SK-N-SH treated with all-trans-retinoic acid at 6 μM for 48 hours (cell line): ENCODE measurements at regions not wholly inside any gene's neighbourhood (a gene's known extent, or its start where the extent isn't known, plus 50 kb on each side); places are given as distances from the start of the nearest gene placed in this dataset.

ENCODE experiments used
- ATAC-seq: fragments of 200-7000 bp; cut with Tn5 transposase; 3 replicates; pipeline ENCODE4 v1.9.1; 2020; ENCODE audit warnings: mild to moderate bottlenecking, moderate library complexity
- ARNTL ChIP-seq: fragments of 450-650 bp; formaldehyde crosslinking; IDR thresholded peaks from 2 replicates; pipeline ENCODE4 v1.5.0; 2020; ENCODE audit warnings: low read depth, mild to moderate bottlenecking, moderate library complexity, borderline replicate concordance
- BACH2 ChIP-seq: fragments of 250-450 bp; sonication (Bioruptor Pico); IDR thresholded peaks from 2 replicates; pipeline ENCODE4 v1.9.0; 2021; ENCODE audit warnings: mild to moderate bottlenecking, borderline replicate concordance
- CSDC2 ChIP-seq: fragments of 250-450 bp; sonication (Bioruptor Pico); IDR thresholded peaks from 2 replicates; pipeline ENCODE4 v1.5.0; 2020; ENCODE audit warnings: mild to moderate bottlenecking, moderate library complexity
- ESRRG ChIP-seq: fragments of 250-450 bp; sonication (Bioruptor Pico); IDR thresholded peaks from 2 replicates; pipeline ENCODE4 v1.6.1; 2021; ENCODE audit warnings: mild to moderate bottlenecking
- GLIS3 ChIP-seq: fragments of 250-450 bp; sonication (Bioruptor Pico); IDR thresholded peaks from 2 replicates; pipeline ENCODE4 v1.5.0; 2020; ENCODE audit warnings: mild to moderate bottlenecking, moderate library complexity
- ISL1 ChIP-seq: fragments of 250-450 bp; sonication (Bioruptor Pico); IDR thresholded peaks from 2 replicates; pipeline ENCODE4 v2.1.2; 2022; ENCODE audit warnings: mild to moderate bottlenecking, moderate library complexity
- OSR1 ChIP-seq: fragments of 250-450 bp; sonication (Bioruptor Pico); IDR thresholded peaks from 2 replicates; pipeline ENCODE4 v1.8.0; 2022; ENCODE audit warnings: moderate library complexity, mild to moderate bottlenecking, inconsistent platforms
- PPARA ChIP-seq: fragments of 250-450 bp; sonication (Bioruptor Pico); IDR thresholded peaks from 2 replicates; pipeline ENCODE4 v1.5.0; 2020; ENCODE audit warnings: mild to moderate bottlenecking, borderline replicate concordance
- RARB ChIP-seq: fragments of 250-450 bp; sonication (Bioruptor Pico); IDR thresholded peaks from 2 replicates; pipeline ENCODE4 v1.8.0; 2021; ENCODE audit warnings: mild to moderate bottlenecking, moderate library complexity
- SNAI2 ChIP-seq: fragments of 250-450 bp; sonication (Bioruptor Pico); IDR thresholded peaks from 2 replicates; pipeline ENCODE4 v1.5.0; 2020; ENCODE audit warnings: mild to moderate bottlenecking, moderate library complexity
- TCF4 ChIP-seq: fragments of 250-450 bp; sonication (Bioruptor Pico); IDR thresholded peaks from 2 replicates; pipeline ENCODE4 v1.8.0; 2021; ENCODE audit warnings: mild to moderate bottlenecking, moderate library complexity, borderline replicate concordance
- TOX ChIP-seq: fragments of 250-450 bp; sonication (Bioruptor Pico); IDR thresholded peaks from 2 replicates; pipeline ENCODE4 v1.8.0; 2021; ENCODE audit warnings: mild to moderate bottlenecking, moderate library complexity, borderline replicate concordance
- ZC3H10 ChIP-seq: fragments of 250-450 bp; sonication (Bioruptor Pico); IDR thresholded peaks from 2 replicates; pipeline ENCODE4 v1.5.1; 2021; ENCODE audit warnings: mild to moderate bottlenecking, moderate library complexity
- ZFP3 ChIP-seq: fragments of 250-450 bp; sonication (Bioruptor Pico); IDR thresholded peaks from 2 replicates; pipeline ENCODE4 v1.5.0; 2020; ENCODE audit warnings: mild to moderate bottlenecking, moderate library complexity
- ZFP30 ChIP-seq: fragments of 450-650 bp; formaldehyde crosslinking; IDR thresholded peaks from 2 replicates; pipeline ENCODE4 v1.5.0; 2022; ENCODE audit warnings: mild to moderate bottlenecking, moderate library complexity
- ZNF565 ChIP-seq: fragments of 450-650 bp; formaldehyde crosslinking; conservative IDR thresholded peaks from 2 replicates; pipeline ENCODE4 v1.5.0; 2020; ENCODE audit warnings: low read depth, mild to moderate bottlenecking, moderate library complexity
- ZNF70 ChIP-seq: fragments of 450-650 bp; formaldehyde crosslinking; IDR thresholded peaks from 2 replicates; pipeline ENCODE4 v1.5.0; 2020; ENCODE audit warnings: mild to moderate bottlenecking, moderate library complexity
- ZNF8 ChIP-seq: fragments of 450-650 bp; formaldehyde crosslinking; IDR thresholded peaks from 2 replicates; pipeline ENCODE4 v1.5.0; 2020; ENCODE audit warnings: mild to moderate bottlenecking, moderate library complexity
- TF ChIP-seq, protein P1 (sequence below): fragments of 250-450 bp; sonication (Bioruptor Pico); IDR thresholded peaks from 2 replicates; pipeline ENCODE4 v1.5.1; 2020; ENCODE audit warnings: low read depth, mild to moderate bottlenecking, moderate library complexity
- TF ChIP-seq, protein P2 (sequence below): fragments of 250-450 bp; sonication (Bioruptor Pico); IDR thresholded peaks from 2 replicates; pipeline ENCODE4 v1.8.0; 2021; ENCODE audit warnings: low read depth, mild to moderate bottlenecking, moderate library complexity, borderline replicate concordance
- TF ChIP-seq, protein P3 (sequence below): fragments of 250-450 bp; sonication (Bioruptor Pico); IDR thresholded peaks from 2 replicates; pipeline ENCODE4 v1.5.1; 2021; ENCODE audit warnings: mild to moderate bottlenecking, moderate library complexity
- TF ChIP-seq, protein P4 (sequence below): fragments of 250-450 bp; sonication (Bioruptor Pico); IDR thresholded peaks from 2 replicates; pipeline ENCODE4 v1.5.0; 2020; ENCODE audit warnings: mild to moderate bottlenecking, moderate library complexity

DNA sequence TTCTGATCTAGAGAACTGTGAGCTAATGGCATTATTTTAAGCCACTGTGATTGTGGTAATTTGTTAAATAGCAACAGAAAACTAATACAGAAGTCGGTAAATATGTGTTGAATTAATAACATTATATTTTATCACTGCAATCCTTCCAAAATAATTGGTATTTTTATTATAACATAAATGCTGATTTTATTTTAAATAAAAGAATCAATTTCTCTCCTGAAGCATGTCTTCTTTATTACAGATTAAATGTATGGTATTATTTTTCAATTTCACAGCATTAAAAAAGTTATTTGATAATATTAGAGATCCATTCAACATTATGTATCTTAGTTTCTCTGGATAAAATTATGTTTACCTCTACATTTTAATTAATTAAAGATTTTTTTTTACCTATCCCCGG is 165.5 kb upstream of the EDIL3 start:
- no peak for ATAC-seq
- TF ChIP-seq, protein P1, sequence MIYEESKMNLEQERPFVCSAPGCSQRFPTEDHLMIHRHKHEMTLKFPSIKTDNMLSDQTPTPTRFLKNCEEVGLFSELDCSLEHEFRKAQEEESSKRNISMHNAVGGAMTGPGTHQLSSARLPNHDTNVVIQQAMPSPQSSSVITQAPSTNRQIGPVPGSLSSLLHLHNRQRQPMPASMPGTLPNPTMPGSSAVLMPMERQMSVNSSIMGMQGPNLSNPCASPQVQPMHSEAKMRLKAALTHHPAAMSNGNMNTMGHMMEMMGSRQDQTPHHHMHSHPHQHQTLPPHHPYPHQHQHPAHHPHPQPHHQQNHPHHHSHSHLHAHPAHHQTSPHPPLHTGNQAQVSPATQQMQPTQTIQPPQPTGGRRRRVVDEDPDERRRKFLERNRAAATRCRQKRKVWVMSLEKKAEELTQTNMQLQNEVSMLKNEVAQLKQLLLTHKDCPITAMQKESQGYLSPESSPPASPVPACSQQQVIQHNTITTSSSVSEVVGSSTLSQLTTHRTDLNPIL (CRISPR knock-in tag) = no peak
- TF ChIP-seq RARB (CRISPR knock-in tag) = no peak
- TF ChIP-seq SNAI2 (CRISPR knock-in tag) = no peak
- no peak for TF ChIP-seq ZNF8 (CRISPR knock-in tag)
- TF ChIP-seq ZFP3 (CRISPR knock-in tag) = no peak
- no peak for TF ChIP-seq TOX (CRISPR knock-in tag)
- TF ChIP-seq ZC3H10 (CRISPR knock-in tag) = no peak
- no peak for TF ChIP-seq BACH2 (CRISPR knock-in tag)
- no peak for TF ChIP-seq ZNF565
- TF ChIP-seq PPARA (CRISPR knock-in tag) = no peak
- no peak for TF ChIP-seq ESRRG (CRISPR knock-in tag)
- no peak for TF ChIP-seq ARNTL (CRISPR knock-in tag)
- TF ChIP-seq GLIS3 (CRISPR knock-in tag) = no peak
- no peak for TF ChIP-seq CSDC2 (CRISPR knock-in tag)
- TF ChIP-seq, all 23 proteins: peak for 0

DNA sequence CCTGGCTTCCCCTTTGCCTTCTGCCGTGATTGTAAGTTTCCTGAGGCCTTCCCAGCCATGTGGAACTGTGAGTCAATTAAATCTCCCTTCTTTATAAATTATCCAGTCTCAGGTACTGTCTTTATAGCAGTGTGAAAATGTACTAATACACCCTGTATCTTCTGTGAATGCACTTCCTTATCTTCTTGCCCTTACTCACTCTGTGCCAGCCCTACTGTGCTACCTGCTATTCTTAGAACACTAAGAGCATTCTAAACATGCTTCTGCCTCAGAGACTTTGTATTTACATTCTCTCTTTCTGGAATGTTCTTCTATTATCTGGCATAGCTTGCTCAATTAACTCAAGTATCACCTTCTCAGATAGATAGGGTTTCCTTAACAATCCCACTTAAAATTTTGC is 164.4 kb upstream of the EDIL3 start:
- no peak for ATAC-seq
- no peak for TF ChIP-seq ISL1 (CRISPR knock-in tag)
- no peak for TF ChIP-seq ZFP30
- TF ChIP-seq, protein P2, sequence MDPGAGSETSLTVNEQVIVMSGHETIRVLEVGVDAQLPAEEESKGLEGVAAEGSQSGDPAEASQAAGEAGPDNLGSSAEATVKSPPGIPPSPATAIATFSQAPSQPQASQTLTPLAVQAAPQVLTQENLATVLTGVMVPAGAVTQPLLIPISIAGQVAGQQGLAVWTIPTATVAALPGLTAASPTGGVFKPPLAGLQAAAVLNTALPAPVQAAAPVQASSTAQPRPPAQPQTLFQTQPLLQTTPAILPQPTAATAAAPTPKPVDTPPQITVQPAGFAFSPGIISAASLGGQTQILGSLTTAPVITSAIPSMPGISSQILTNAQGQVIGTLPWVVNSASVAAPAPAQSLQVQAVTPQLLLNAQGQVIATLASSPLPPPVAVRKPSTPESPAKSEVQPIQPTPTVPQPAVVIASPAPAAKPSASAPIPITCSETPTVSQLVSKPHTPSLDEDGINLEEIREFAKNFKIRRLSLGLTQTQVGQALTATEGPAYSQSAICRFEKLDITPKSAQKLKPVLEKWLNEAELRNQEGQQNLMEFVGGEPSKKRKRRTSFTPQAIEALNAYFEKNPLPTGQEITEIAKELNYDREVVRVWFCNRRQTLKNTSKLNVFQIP (CRISPR knock-in tag) = no peak
- no peak for TF ChIP-seq CSDC2 (CRISPR knock-in tag)
- TF ChIP-seq RARB (CRISPR knock-in tag) = no peak
- no peak for TF ChIP-seq SNAI2 (CRISPR knock-in tag)
- TF ChIP-seq ZNF8 (CRISPR knock-in tag) = no peak
- TF ChIP-seq GLIS3 (CRISPR knock-in tag) = no peak
- no peak for TF ChIP-seq ZC3H10 (CRISPR knock-in tag)

DNA sequence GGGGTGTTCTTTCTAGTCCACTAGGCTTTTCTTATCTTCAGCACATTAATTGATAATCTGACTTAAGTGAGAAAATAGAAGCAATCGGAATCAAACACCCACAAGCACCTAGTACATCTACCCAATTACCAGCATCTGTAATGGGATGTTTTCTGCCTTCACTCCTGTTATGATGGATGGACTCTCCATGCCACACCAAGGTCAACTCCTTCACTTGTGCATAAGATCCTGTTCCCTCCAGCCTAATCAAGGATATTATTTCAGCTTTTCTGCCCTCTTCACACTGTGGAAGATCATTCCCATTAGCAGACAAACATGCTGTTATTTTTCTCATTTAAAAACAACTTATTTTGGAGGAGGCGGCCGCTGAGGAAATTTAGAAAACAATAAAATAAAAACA is 162.0 kb upstream of the EDIL3 start:
- no peak for ATAC-seq
- no peak for TF ChIP-seq ARNTL (CRISPR knock-in tag)
- TF ChIP-seq OSR1 (CRISPR knock-in tag) = no peak
- no peak for TF ChIP-seq RARB (CRISPR knock-in tag)
- TF ChIP-seq ZC3H10 (CRISPR knock-in tag) = no peak
- TF ChIP-seq SNAI2 (CRISPR knock-in tag) = no peak
- TF ChIP-seq CSDC2 (CRISPR knock-in tag) = no peak
- TF ChIP-seq ZNF8 (CRISPR knock-in tag) = no peak
- TF ChIP-seq, protein P2 (CRISPR knock-in tag) = no peak
- no peak for TF ChIP-seq BACH2 (CRISPR knock-in tag)
- TF ChIP-seq, protein P3, sequence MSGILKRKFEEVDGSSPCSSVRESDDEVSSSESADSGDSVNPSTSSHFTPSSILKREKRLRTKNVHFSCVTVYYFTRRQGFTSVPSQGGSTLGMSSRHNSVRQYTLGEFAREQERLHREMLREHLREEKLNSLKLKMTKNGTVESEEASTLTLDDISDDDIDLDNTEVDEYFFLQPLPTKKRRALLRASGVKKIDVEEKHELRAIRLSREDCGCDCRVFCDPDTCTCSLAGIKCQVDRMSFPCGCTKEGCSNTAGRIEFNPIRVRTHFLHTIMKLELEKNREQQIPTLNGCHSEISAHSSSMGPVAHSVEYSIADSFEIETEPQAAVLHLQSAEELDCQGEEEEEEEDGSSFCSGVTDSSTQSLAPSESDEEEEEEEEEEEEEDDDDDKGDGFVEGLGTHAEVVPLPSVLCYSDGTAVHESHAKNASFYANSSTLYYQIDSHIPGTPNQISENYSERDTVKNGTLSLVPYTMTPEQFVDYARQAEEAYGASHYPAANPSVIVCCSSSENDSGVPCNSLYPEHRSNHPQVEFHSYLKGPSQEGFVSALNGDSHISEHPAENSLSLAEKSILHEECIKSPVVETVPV = no peak
- TF ChIP-seq ZNF70 = no peak
- TF ChIP-seq, protein P4, sequence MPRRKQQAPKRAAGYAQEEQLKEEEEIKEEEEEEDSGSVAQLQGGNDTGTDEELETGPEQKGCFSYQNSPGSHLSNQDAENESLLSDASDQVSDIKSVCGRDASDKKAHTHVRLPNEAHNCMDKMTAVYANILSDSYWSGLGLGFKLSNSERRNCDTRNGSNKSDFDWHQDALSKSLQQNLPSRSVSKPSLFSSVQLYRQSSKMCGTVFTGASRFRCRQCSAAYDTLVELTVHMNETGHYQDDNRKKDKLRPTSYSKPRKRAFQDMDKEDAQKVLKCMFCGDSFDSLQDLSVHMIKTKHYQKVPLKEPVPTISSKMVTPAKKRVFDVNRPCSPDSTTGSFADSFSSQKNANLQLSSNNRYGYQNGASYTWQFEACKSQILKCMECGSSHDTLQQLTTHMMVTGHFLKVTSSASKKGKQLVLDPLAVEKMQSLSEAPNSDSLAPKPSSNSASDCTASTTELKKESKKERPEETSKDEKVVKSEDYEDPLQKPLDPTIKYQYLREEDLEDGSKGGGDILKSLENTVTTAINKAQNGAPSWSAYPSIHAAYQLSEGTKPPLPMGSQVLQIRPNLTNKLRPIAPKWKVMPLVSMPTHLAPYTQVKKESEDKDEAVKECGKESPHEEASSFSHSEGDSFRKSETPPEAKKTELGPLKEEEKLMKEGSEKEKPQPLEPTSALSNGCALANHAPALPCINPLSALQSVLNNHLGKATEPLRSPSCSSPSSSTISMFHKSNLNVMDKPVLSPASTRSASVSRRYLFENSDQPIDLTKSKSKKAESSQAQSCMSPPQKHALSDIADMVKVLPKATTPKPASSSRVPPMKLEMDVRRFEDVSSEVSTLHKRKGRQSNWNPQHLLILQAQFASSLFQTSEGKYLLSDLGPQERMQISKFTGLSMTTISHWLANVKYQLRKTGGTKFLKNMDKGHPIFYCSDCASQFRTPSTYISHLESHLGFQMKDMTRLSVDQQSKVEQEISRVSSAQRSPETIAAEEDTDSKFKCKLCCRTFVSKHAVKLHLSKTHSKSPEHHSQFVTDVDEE = no peak
- no peak for TF ChIP-seq GLIS3 (CRISPR knock-in tag)
- TF ChIP-seq ZNF565 = no peak
- no peak for TF ChIP-seq TCF4 (CRISPR knock-in tag)
- no peak for TF ChIP-seq ISL1 (CRISPR knock-in tag)
- TF ChIP-seq, all 23 proteins: peak for 0
